Esophagus squamous epithelium (tissue), 5 donors: ENCODE measurements at regions not wholly inside any gene's neighbourhood (a gene's known extent, or its start where the extent isn't known, plus 50 kb on each side); places are given as distances from the start of the nearest gene placed in this dataset.

Source experiments
- DNase-seq: peaks from one replicate; lab custom pipeline; 2025; lab: John Stamatoyannopoulos, UW
- H3K27ac ChIP-seq, 4 donors: fragments of 200-600 bp; sonication (generic); one replicate each; pipeline ENCODE4 v1.5.1; 2016 to 2019; ENCODE audit warnings: mild to moderate bottlenecking in 1 of 4
- H3K27me3 ChIP-seq, 4 donors: fragments of 200-600 bp; sonication (generic); 1 replicate in 3 of 4; 2 replicates in 1 of 4; pipeline versions ENCODE4 v1.5.1 to v1.6.0; 2017 to 2021; ENCODE audit warnings: antibody characterized with exemption in 1 of 4
- H3K36me3 ChIP-seq, 3 donors: fragments of 200-600 bp; sonication (generic); one replicate each; pipeline ENCODE4 v1.5.1; 2016 to 2019
- H3K4me1 ChIP-seq, 3 donors: fragments of 200-600 bp; sonication (generic); one replicate each; pipeline ENCODE4 v1.5.1; 2017 to 2019
- H3K4me3 ChIP-seq, 4 donors: fragments of 200-600 bp; sonication (generic); 1 replicate in 3 of 4; 2 replicates in 1 of 4; pipeline ENCODE4 v1.5.1; 2016 to 2019; ENCODE audit warnings: mild to moderate bottlenecking in 2 of 4, moderate library complexity in 1 of 4
- H3K9me3 ChIP-seq, 3 donors: fragments of 200-600 bp; sonication (generic); one replicate each; pipeline ENCODE4 v1.5.1; 2016 to 2019
- POLR2A ChIP-seq, 4 donors: fragments of 450-650 bp; IDR thresholded peaks; one replicate each; pipeline ENCODE4 v1.6.1; 2017; ENCODE audit warnings: antibody characterized with exemption in 4 of 4, mild to moderate bottlenecking in 4 of 4, moderate library complexity in 3 of 4
- WGBS, 2 donors: methylation state at CpG; one replicate each; pipeline ENCODE4 v1.1.5; 2018; 5-methylcytosine and 5-hydroxymethylcytosine counted together
- intact Hi-C: fragments of 100-400 bp; cut with DNase I; formaldehyde crosslinking; loops from one replicate; pipeline ENCODE4 v1.15.0; 2022
- TF ChIP-seq, protein P1 (sequence below), 6 experiments: fragments of 450-650 bp in 4 of 6; fragments of 200-600 bp in 2 of 6; sonication (generic) in 2 of 6; IDR thresholded peaks; one replicate each; pipeline ENCODE4 v1.5.1; 2016 to 2019; ENCODE audit warnings: antibody characterized with exemption in 6 of 6, mild to moderate bottlenecking in 4 of 6, moderate library complexity in 4 of 6
- donor health status: DM: yes; HTN: yes; CAD: no.

GRCh38 chrX:68894513-68895340 lies 65.9 kb downstream of the EFNB1 start:
- DNase-seq, result no peak
- H3K27me3 ChIP-seq, result no peaks in the 10 kb centered on the region
- H3K27ac ChIP-seq, result peak overlapping the region; percentile 81 to 90 (median 86)
- peaks cover 6 to 41% (median 13%) of the 10 kb centered on the region in 3 donors for H3K4me1 ChIP-seq
- intact Hi-C loops, result no loop called here
- H3K4me3 ChIP-seq, result peak overlapping the region in 3 of 4 donors; percentile 24 to 38 (median 24)
- no peaks in the 10 kb centered on the region for H3K9me3 ChIP-seq
- 0 to 25% methylated on average over 13 to 23 of the region's 49 CpGs for WGBS, 2 donors
- TF ChIP-seq, protein P1, sequence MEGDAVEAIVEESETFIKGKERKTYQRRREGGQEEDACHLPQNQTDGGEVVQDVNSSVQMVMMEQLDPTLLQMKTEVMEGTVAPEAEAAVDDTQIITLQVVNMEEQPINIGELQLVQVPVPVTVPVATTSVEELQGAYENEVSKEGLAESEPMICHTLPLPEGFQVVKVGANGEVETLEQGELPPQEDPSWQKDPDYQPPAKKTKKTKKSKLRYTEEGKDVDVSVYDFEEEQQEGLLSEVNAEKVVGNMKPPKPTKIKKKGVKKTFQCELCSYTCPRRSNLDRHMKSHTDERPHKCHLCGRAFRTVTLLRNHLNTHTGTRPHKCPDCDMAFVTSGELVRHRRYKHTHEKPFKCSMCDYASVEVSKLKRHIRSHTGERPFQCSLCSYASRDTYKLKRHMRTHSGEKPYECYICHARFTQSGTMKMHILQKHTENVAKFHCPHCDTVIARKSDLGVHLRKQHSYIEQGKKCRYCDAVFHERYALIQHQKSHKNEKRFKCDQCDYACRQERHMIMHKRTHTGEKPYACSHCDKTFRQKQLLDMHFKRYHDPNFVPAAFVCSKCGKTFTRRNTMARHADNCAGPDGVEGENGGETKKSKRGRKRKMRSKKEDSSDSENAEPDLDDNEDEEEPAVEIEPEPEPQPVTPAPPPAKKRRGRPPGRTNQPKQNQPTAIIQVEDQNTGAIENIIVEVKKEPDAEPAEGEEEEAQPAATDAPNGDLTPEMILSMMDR (IDR thresholded peaks at IDR 0.05), result no peak
- TF ChIP-seq POLR2A (IDR thresholded peaks at IDR 0.05), result no peak
- H3K36me3 ChIP-seq, result no peaks in the 10 kb centered on the region

DNA sequence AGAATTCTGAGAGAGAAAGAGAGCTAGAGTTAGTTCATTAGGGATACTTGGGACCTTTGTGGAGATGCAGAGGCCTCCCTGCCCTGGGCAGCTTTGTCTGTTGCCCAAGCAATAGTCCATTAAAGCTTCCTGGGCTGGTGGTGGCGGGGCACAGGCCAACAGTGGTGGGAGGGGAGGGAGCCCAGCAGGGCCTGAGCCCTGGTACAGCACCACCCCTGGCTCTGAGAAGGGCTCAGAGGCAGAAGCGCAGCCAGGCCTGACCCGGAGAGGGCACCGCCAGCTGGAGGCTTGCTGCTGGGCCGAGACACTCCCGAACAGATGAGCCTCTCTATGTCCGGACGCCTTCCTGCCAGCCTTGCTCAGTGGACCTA lies 65.3 kb downstream of the EFNB1 start:
- TF ChIP-seq, protein P1 (IDR thresholded peaks at IDR 0.05), result no peak
- no peak for TF ChIP-seq POLR2A (IDR thresholded peaks at IDR 0.05)
- H3K9me3 ChIP-seq, result no peaks in the 10 kb centered on the region
- peaks cover 6 to 41% (median 13%) of the 10 kb centered on the region in 3 donors for H3K4me1 ChIP-seq
- H3K27me3 ChIP-seq, result no peaks in the 10 kb centered on the region
- intact Hi-C loops, result no loop called here
- DNase-seq, result no peak
- no peaks in the 10 kb centered on the region for H3K36me3 ChIP-seq
- H3K27ac ChIP-seq, result peak overlapping the region; percentile 81 to 90 (median 86)
- 75% methylated on average over 2 of the region's 8 CpGs; no CpG with 5 or more reads in 1 of the 2 donors for WGBS, 2 donors
- peak overlapping the region in 2 of 4 donors; percentile 24 to 38 for H3K4me3 ChIP-seq

DNA sequence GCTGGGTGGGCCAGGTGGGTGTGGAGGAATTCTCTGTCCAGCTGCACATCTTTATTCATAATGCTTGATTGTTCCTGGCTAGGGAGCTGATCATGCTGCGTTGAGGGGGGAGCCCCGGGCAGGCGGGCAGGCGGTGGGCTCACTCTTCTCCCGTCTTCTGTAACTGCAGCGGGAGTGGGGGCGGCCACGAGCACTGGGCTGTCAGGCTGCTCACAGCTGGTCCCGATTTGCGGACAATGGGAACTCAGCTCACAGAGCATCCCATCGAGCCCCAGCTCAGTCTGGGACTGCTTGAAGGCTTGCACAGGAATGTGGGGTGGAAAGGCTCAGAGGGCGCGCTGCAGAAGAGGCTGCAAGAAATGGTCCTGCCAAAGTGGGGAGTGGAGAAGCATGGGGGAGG lies 63.8 kb downstream of the EFNB1 start:
- DNase-seq, result no peak
- Histone ChIP-seq H3K27ac (no peak overlapping the region), H3K9me3 (no peaks in the 10 kb centered on the region), H3K4me3 (no peak overlapping the region), H3K36me3 (no peaks in the 10 kb centered on the region), H3K4me1 (peaks cover 6 to 41% (median 13%) of the 10 kb centered on the region in 3 donors), H3K27me3 (no peaks in the 10 kb centered on the region)
- intact Hi-C loops, result no loop called here
- WGBS, 2 donors, result 100% methylated on average over 2 of the region's 13 CpGs; no CpG with 5 or more reads in 1 of the 2 donors
- TF ChIP-seq POLR2A (IDR thresholded peaks at IDR 0.05), result no peak
- TF ChIP-seq, protein P1 (IDR thresholded peaks at IDR 0.05), result no peak

DNA sequence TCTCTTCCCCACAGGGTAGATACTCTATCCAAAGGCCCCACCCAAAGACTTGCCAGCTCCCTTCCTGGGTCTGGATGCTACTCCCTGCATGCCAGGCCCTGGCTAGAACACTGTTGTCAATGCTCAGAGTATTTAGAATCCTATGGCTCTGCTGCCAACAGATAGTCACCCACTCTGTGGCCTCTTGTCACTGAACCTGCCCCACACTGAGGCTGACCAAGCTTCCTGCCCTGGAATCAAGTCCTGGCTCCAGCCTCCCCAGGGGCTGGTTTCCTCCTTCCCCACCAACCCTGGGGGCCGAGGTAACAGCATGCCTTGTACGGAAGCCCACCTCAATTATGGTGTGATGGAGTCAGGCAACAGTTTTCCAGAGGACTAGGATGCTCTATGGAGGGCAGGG lies 63.3 kb downstream of the EFNB1 start:
- intact Hi-C loops, result no loop called here
- H3K27ac ChIP-seq, result no peak overlapping the region
- WGBS, 2 donors, result no CpG with 5 or more reads among the region's 2 CpGs
- no peak overlapping the region for H3K4me3 ChIP-seq
- peaks cover 6 to 35% (median 13%) of the 10 kb centered on the region in 3 donors for H3K4me1 ChIP-seq
- no peaks in the 10 kb centered on the region for H3K27me3 ChIP-seq
- no peak for TF ChIP-seq POLR2A (IDR thresholded peaks at IDR 0.05)
- TF ChIP-seq, protein P1 (IDR thresholded peaks at IDR 0.05), result no peak
- no peak for DNase-seq
- H3K36me3 ChIP-seq, result no peaks in the 10 kb centered on the region
- no peaks in the 10 kb centered on the region for H3K9me3 ChIP-seq
